ENCODE measurements at regions not wholly inside any gene's neighbourhood (a gene's known extent, or its start where the extent isn't known, plus 50 kb on each side); places are given as distances from the start of the nearest gene placed in this dataset.

GRCh38 chr18:45352874-45353273 is 262.4 kb upstream of the SLC14A2 start (continued):
- no peak for TF ChIP-seq PRDM4 (tag by site-specific recombination; IDR thresholded peaks at IDR 0.05)
- TF ChIP-seq, protein P1, sequence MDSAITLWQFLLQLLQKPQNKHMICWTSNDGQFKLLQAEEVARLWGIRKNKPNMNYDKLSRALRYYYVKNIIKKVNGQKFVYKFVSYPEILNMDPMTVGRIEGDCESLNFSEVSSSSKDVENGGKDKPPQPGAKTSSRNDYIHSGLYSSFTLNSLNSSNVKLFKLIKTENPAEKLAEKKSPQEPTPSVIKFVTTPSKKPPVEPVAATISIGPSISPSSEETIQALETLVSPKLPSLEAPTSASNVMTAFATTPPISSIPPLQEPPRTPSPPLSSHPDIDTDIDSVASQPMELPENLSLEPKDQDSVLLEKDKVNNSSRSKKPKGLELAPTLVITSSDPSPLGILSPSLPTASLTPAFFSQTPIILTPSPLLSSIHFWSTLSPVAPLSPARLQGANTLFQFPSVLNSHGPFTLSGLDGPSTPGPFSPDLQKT (IDR thresholded peaks at IDR 0.05; ENCODE audit: borderline replicate concordance, low read depth, low read length): no peak

- TF ChIP-seq ZNF518A (tag by site-specific recombination; conservative IDR thresholded peaks at IDR 0.05; ENCODE audit: low read depth): no peak
- Histone ChIP-seq H3K4me1 (ENCODE audit: control insufficient read depth, insufficient read depth, low read length) (no peaks in the 10 kb centered on the region), H3K9me3 (ENCODE audit: control insufficient read depth, insufficient read depth, low read depth, low read length) (no peaks in the 10 kb centered on the region), H3K4me3 (ENCODE audit: low read depth, low read length) (no peak overlapping the region), H3K27ac (ENCODE audit: extremely low read depth, low read depth, low read length) (no peak overlapping the region), H3K36me3 (ENCODE audit: control insufficient read depth in 2 of 2, insufficient read depth in 1 of 2, low read length in 2 of 2) (no peaks in the 10 kb centered on the region)
- ChIA-PET CTCF (interaction anchor here (1.0 kb wide), 1 partner anchor 16 kb away, joined by 3 read pairs; no protein-coding TSS in a partner anchor), POLR2A (no interaction called here)
Measured at GRCh38 chr18:45353530-45353929, 261.7 kb upstream of the SLC14A2 start.

DNA sequence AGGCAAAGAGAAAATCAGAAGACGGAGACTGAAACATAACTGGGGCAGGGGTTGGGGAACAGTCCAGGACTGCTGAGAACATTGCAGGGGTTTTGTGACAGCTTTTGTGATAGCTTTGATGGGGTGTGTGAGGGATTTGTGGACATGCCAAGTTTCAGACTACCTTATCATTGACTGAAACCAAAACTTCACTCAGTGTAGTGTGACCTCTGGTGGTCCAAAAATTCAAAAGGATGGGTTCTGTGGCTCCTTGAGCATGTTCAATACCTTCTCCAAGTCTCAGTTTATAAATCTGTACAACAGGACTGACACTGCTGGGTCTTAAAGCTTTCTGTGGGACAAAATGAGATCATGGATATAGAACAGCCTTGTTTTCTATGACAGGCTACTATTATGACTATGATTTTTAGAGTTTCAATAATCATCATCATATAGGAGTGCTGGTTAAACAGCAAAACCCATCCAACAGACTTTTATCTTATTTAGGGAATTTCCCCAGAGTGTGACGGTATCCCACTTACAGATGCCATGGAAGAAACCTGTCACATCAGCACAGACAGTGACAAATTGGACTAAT is 259.2 kb upstream of the SLC14A2 start:
- ChIA-PET CTCF (interaction anchor here (0.6 to 1.4 kb wide), 4 partner anchors 21 to 660 kb away, joined by 3 to 5 read pairs (median 3); no protein-coding TSS in a partner anchor), POLR2A (no interaction called here)
- Histone ChIP-seq H3K4me3 (ENCODE audit: low read depth, low read length) (no peak overlapping the region), H3K4me1 (ENCODE audit: control insufficient read depth, insufficient read depth, low read length) (peaks cover 5% of the 10 kb centered on the region; the same call in 1 of the 2 replicates), H3K9me3 (ENCODE audit: control insufficient read depth, insufficient read depth, low read depth, low read length) (no peaks in the 10 kb centered on the region), H3K36me3 (ENCODE audit: control insufficient read depth in 2 of 2, insufficient read depth in 1 of 2, low read length in 2 of 2) (no peaks in the 10 kb centered on the region), H3K27ac (ENCODE audit: extremely low read depth, low read depth, low read length) (no peak overlapping the region)
- TF ChIP-seq BCL6B (tag by site-specific recombination; IDR thresholded peaks at IDR 0.05) (no peak), ZNF394 (tag by site-specific recombination; IDR thresholded peaks at IDR 0.05; ENCODE audit: borderline replicate concordance) (no peak), HIC1 (tag by site-specific recombination; IDR thresholded peaks at IDR 0.05) (no peak), ZBTB17 (tag by site-specific recombination; IDR thresholded peaks at IDR 0.05) (no peak), ZNF174 (tag by site-specific recombination; IDR thresholded peaks at IDR 0.05) (no peak), ZNF138 (tag by site-specific recombination; IDR thresholded peaks at IDR 0.05; ENCODE audit: borderline replicate concordance) (no peak), ZNF654 (tag by site-specific recombination; IDR thresholded peaks at IDR 0.05; ENCODE audit: low read depth) (no peak), ZNF266 (tag by site-specific recombination; IDR thresholded peaks at IDR 0.05; ENCODE audit: low read depth) (no peak)
- TF ChIP-seq, protein P2, sequence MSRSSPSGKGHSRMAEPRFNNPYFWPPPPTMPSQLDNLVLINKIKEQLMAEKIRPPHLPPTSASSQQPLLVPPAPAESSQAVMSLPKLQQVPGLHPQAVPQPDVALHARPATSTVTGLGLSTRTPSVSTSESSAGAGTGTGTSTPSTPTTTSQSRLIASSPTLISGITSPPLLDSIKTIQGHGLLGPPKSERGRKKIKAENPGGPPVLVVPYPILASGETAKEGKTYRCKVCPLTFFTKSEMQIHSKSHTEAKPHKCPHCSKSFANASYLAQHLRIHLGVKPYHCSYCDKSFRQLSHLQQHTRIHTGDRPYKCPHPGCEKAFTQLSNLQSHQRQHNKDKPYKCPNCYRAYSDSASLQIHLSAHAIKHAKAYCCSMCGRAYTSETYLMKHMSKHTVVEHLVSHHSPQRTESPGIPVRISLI (tag by site-specific recombination; IDR thresholded peaks at IDR 0.05): no peak

Measured in HEK293 (cell line).